C1 segment of cervical spinal cord (tissue), 14 donors: ENCODE measurements at regions not wholly inside any gene's neighbourhood (a gene's known extent, or its start where the extent isn't known, plus 50 kb on each side); places are given as distances from the start of the nearest gene placed in this dataset.

Source experiments
- DNase-seq, 14 donors: peaks; one replicate each; lab custom pipeline; 2025; lab: John Stamatoyannopoulos, UW

GRCh38 chr6:122059918-122060317 is 339.5 kb upstream of the HSF2 start:
- no peak for DNase-seq

- DNase-seq, result no peak
Observed at GRCh38 chr6:122061855-122062254, 337.6 kb upstream of the HSF2 start.

- no peak for DNase-seq
Observed at GRCh38 chr6:122063076-122063475, 336.4 kb upstream of the HSF2 start.

- no peak for DNase-seq
Observed at GRCh38 chr6:122063761-122064160, 335.7 kb upstream of the HSF2 start.

GRCh38 chr6:122066200-122066599 is 333.3 kb upstream of the HSF2 start:
- DNase-seq, result no peak

- DNase-seq, result no peak
Observed at GRCh38 chr6:122068291-122068769, 331.1 kb upstream of the HSF2 start.

- DNase-seq, result no peak
Observed at GRCh38 chr6:122069932-122070331, 329.5 kb upstream of the HSF2 start.

GRCh38 chr6:122072014-122072647 is 327.3 kb upstream of the HSF2 start:
- no peak for DNase-seq

GRCh38 chr6:122075084-122075838 is 324.2 kb upstream of the HSF2 start:
- no peak for DNase-seq

- DNase-seq, result no peak
Observed at GRCh38 chr6:122075917-122076316, 323.5 kb upstream of the HSF2 start.

- DNase-seq, result no peak
Observed at GRCh38 chr6:122077603-122078002, 321.8 kb upstream of the HSF2 start.

- no peak for DNase-seq
Observed at GRCh38 chr6:122078481-122078880, 321.0 kb upstream of the HSF2 start.

- no peak for DNase-seq
Observed at GRCh38 chr6:122079916-122080315, 319.5 kb upstream of the HSF2 start.

- no peak for DNase-seq
Observed at GRCh38 chr6:122081921-122082320, 317.5 kb upstream of the HSF2 start.

- DNase-seq, result no peak
Observed at GRCh38 chr6:122082370-122082769, 317.1 kb upstream of the HSF2 start.

GRCh38 chr6:122092366-122092765 is 307.1 kb upstream of the HSF2 start:
- DNase-seq, result no peak

- DNase-seq, result no peak
Observed at GRCh38 chr6:122098201-122098678, 301.2 kb upstream of the HSF2 start.

- no peak for DNase-seq
Observed at GRCh38 chr6:122102026-122102425, 297.4 kb upstream of the HSF2 start.

GRCh38 chr6:122107256-122107852 is 292.1 kb upstream of the HSF2 start:
- no peak for DNase-seq

GRCh38 chr6:122109075-122109474 is 290.4 kb upstream of the HSF2 start:
- no peak for DNase-seq

- DNase-seq, result no peak
Observed at GRCh38 chr6:122114717-122115116, 284.7 kb upstream of the HSF2 start.

GRCh38 chr6:122116119-122116834 is 283.2 kb upstream of the HSF2 start:
- no peak for DNase-seq
